NCI-H69 (cell line): ENCODE measurements at regions not wholly inside any gene's neighbourhood (a gene's known extent, or its start where the extent isn't known, plus 50 kb on each side); places are given as distances from the start of the nearest gene placed in this dataset.
"Not testable (repeated sequence)": the region's sequence is repeated elsewhere in the genome, so short reads cannot be mapped to it uniquely, and the experiment has no call there.

Experiments used
- DNase-seq: peaks from one replicate; lab custom pipeline; 2025; lab: John Stamatoyannopoulos, UW

- no peak for DNase-seq
These were observed 94.6 kb upstream of the SCAF11 start for GRCh38 chr12:46084666-46085631.

GRCh38 chr12:46082490-46083200 is 92.3 kb upstream of the SCAF11 start:
- DNase-seq, result no peak

GRCh38 chr12:46073321-46073720 is 82.9 kb upstream of the SCAF11 start:
- no peak for DNase-seq

GRCh38 chr12:46071769-46072624 is 81.6 kb upstream of the SCAF11 start:
- DNase-seq, result peak; percentile 84

- peak; percentile 7 for DNase-seq
These were observed 81.0 kb upstream of the SCAF11 start for GRCh38 chr12:46071335-46071734.

- no peak for DNase-seq
These were observed 76.7 kb upstream of the SCAF11 start for GRCh38 chr12:46067094-46067493.

GRCh38 chr12:46065412-46066166 is 75.2 kb upstream of the SCAF11 start:
- no peak for DNase-seq

- no peak for DNase-seq
These were observed 74.2 kb upstream of the SCAF11 start for GRCh38 chr12:46064548-46064947.

GRCh38 chr12:46058697-46059096 is 68.3 kb upstream of the SCAF11 start:
- DNase-seq, result not testable (repeated sequence)

- no peak for DNase-seq
These were observed 60.4 kb upstream of the SCAF11 start for GRCh38 chr12:46050805-46051204.

- peak; percentile 12 for DNase-seq
These were observed 59.3 kb upstream of the SCAF11 start for GRCh38 chr12:46049665-46050064.

GRCh38 chr12:46046436-46046835 is 56.1 kb upstream of the SCAF11 start:
- no peak for DNase-seq

GRCh38 chr12:46043972-46044520 is 53.7 kb upstream of the SCAF11 start:
- DNase-seq, result no peak
